HEK293T (cell line): ENCODE measurements at regions not wholly inside any gene's neighbourhood (a gene's known extent, or its start where the extent isn't known, plus 50 kb on each side); places are given as distances from the start of the nearest gene placed in this dataset.

ENCODE experiments used
- BHLHE40 ChIP-seq: fragments of 450-650 bp; IDR thresholded peaks from 2 replicates; pipeline ENCODE4 v1.6.1; 2016; ENCODE audit warnings: mild to moderate bottlenecking, moderate library complexity, borderline replicate concordance
- CTBP1 ChIP-seq: fragments of 450-650 bp; IDR thresholded peaks from 2 replicates; pipeline ENCODE4 v1.6.1; 2016; ENCODE audit warnings: borderline replicate concordance
- FOXK2 ChIP-seq: fragments of 450-650 bp; IDR thresholded peaks from 2 replicates; pipeline ENCODE4 v1.6.1; 2016; ENCODE audit warnings: mild to moderate bottlenecking
- HDGF ChIP-seq: fragments of 450-650 bp; IDR thresholded peaks from 2 replicates; pipeline ENCODE4 v1.6.1; 2017; ENCODE audit warnings: antibody characterized with exemption, borderline replicate concordance
- L3MBTL2 ChIP-seq: fragments of 450-650 bp; conservative IDR thresholded peaks from 2 replicates; pipeline ENCODE4 v1.6.1; 2016; ENCODE audit warnings: mild to moderate bottlenecking
- PKNOX1 ChIP-seq: fragments of 450-650 bp; IDR thresholded peaks from 2 replicates; pipeline ENCODE4 v1.6.1; 2016
- SUZ12 ChIP-seq: fragments of 450-650 bp; IDR thresholded peaks from 2 replicates; pipeline ENCODE4 v1.6.1; 2016; ENCODE audit warnings: mild to moderate bottlenecking
- TARDBP ChIP-seq: fragments of 450-650 bp; IDR thresholded peaks from 2 replicates; pipeline ENCODE4 v1.6.1; 2016

DNA sequence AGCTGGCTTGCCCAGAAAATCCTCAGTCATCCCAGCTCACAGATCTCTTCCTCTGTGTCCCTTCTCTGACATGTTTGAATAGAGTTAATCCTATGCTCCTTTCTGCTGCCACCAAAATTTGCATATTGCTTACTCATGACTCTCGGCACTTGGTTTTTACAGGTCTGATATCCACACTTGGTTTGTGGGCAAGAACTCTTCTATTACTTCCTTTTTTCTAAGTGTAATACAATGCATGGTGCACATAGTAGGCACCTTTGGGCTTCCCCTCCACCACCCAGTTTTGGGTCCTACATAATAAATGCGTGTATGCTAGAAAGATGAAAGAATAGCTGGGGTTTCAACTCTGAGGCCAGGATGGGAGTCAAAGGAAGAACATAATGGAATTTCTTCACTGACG is 69.7 kb upstream of the GRK3 start:
- TF ChIP-seq FOXK2 (no peak), PKNOX1 (no peak), TARDBP (no peak), CTBP1 (no peak), BHLHE40 (no peak), L3MBTL2 (no peak), HDGF (no peak), SUZ12 (no peak)
